GM12873 (cell line): ENCODE measurements at regions not wholly inside any gene's neighbourhood (a gene's known extent, or its start where the extent isn't known, plus 50 kb on each side); places are given as distances from the start of the nearest gene placed in this dataset.

Source experiments
- CTCF ChIP-seq: IDR thresholded peaks from 2 replicates; pipeline ENCODE4 v1.5.1; 2012; ENCODE audit warnings: low read depth, mild to moderate bottlenecking, moderate library complexity, low read length, control low read depth; ENCODE audit not compliant: insufficient read depth; ENCODE audit errors: missing control alignments

DNA sequence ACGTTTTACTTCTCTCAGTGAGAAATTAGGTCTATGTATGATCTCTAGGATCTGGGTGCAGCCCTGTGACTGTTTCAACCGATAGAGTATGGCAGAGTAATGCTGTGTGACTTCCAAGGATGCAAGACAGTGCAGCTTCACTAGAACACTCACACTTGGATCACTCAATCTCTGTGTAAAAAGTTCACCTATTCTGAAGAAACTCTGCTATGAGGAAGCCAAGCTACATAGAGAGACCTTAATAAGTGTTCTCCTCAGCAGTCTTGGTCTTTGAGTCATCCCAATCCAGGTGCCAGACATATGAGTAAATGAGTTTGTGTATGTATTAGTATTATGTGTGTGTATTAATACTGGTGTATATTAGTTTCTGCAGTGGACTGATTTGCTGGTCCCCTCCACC is 335.0 kb downstream of the NR4A2 start:
- TF ChIP-seq CTCF: no peak

DNA sequence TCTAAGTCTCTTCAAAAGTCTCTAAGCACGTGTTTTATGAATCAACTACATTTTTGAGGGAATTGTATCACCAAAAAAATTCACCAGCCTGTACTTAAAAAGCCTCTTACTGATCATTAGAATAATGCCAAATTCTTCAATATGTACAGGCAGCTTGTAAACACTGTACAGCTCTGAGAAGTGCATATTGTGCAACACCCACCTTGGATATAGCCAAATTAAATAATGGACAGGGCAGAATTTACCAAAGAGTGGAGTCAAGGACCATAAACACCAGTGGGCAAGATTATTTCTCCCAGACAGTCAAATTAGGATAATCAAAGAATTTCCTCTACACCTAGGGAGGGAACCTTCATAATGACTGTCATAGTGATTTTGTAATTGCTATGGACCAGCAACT is 338.2 kb downstream of the NR4A2 start:
- TF ChIP-seq CTCF: no peak

- no peak for TF ChIP-seq CTCF
These were observed 348.7 kb downstream of the NR4A2 start for GRCh38 chr2:155983845-155984244.

DNA sequence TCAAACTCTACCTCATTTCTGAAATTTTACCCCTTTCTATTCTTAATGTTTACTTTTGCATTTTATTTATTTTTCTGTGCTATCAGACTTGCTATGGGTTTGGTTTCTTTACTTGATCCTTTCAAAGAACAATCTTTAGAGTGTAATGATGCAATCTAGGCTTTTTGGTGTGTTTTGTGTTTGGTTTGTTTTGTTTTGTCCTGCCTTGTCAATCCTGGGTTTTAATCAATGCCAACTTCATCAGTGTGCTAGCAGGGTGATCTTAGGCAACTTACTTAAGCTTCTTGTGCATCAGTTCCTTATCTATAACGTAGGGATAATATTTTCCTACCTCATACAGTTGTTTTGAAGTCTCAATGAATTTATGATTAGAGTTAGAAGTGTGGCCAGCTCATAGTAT is 350.4 kb downstream of the NR4A2 start:
- no peak for TF ChIP-seq CTCF

GRCh38 chr2:155980941-155981560 is 351.5 kb downstream of the NR4A2 start:
- TF ChIP-seq CTCF: no peak

GRCh38 chr2:155975734-155976133 is 356.8 kb downstream of the NR4A2 start:
- TF ChIP-seq CTCF: no peak

GRCh38 chr2:155972916-155973315 is 359.6 kb downstream of the NR4A2 start:
- TF ChIP-seq CTCF: no peak
